Neural cell (in vitro differentiated cells): ENCODE measurements at regions not wholly inside any gene's neighbourhood (a gene's known extent, or its start where the extent isn't known, plus 50 kb on each side); places are given as distances from the start of the nearest gene placed in this dataset.

ENCODE experiments used
- H2AFZ ChIP-seq: fragments of 200-600, 300-800 bp; sonication (generic), shearing (Covaris generic); 2 replicates; pipeline ENCODE4 v1.6.0; 2014; ENCODE audit warnings: low read depth, mild to moderate bottlenecking, antibody characterized with exemption, low read length, moderate library complexity
- H3F3A ChIP-seq: fragments of 200-600 bp; shearing (Covaris generic); 2 replicates; pipeline ENCODE4 v1.6.1; 2016; ENCODE audit warnings: mild to moderate bottlenecking, moderate library complexity, mixed read lengths, antibody characterized with exemption, low read length; ENCODE audit not compliant: insufficient read depth, poor library complexity, severe bottlenecking
- H3K27ac ChIP-seq: fragments of 200-600, 300-800 bp; sonication (generic), shearing (Covaris generic); 2 replicates; pipeline ENCODE4 v1.5.1; 2014; ENCODE audit warnings: mild to moderate bottlenecking, low read length, moderate library complexity
- H3K27me3 ChIP-seq: fragments of 300-800, 200-600 bp; sonication (generic), shearing (Covaris generic); 2 replicates; pipeline ENCODE4 v1.6.0; 2014; ENCODE audit warnings: mild to moderate bottlenecking, low read depth, low read length, moderate library complexity; ENCODE audit not compliant: insufficient read depth
- H3K36me3 ChIP-seq: fragments of 300-800, 200-600 bp; sonication (generic), shearing (Covaris generic); 2 replicates; pipeline ENCODE4 v1.5.1; 2014; ENCODE audit warnings: mild to moderate bottlenecking, antibody characterized with exemption, low read length, moderate library complexity; ENCODE audit not compliant: insufficient read depth
- H3K4me2 ChIP-seq: fragments of 300-800, 200-600 bp; sonication (generic), shearing (Covaris generic); 2 replicates; pipeline ENCODE4 v1.6.0; 2014; ENCODE audit warnings: mild to moderate bottlenecking, low read length
- H3K4me3 ChIP-seq: fragments of 300-800, 200-600 bp; sonication (generic), shearing (Covaris generic); 2 replicates; pipeline ENCODE4 v1.5.1; 2014; ENCODE audit warnings: mild to moderate bottlenecking, low read length, moderate library complexity
- H3K79me2 ChIP-seq: fragments of 200-600 bp; shearing (Covaris generic); replicated peaks from 2 replicates; pipeline ENCODE4 v1.6.0; 2014; ENCODE audit warnings: mild to moderate bottlenecking, low read length, moderate library complexity; ENCODE audit not compliant: insufficient read depth
- H3K9ac ChIP-seq: fragments of 300-800, 200-600 bp; sonication (generic), shearing (Covaris generic); 2 replicates; pipeline ENCODE4 v1.6.1; 2016; ENCODE audit warnings: mild to moderate bottlenecking, low read length, mixed read lengths
- H3K9me2 ChIP-seq: fragments of 200-600 bp; shearing (Covaris generic); 2 replicates; pipeline ENCODE4 v1.6.1; 2016; ENCODE audit warnings: mild to moderate bottlenecking, low read length, mixed read lengths; ENCODE audit not compliant: insufficient read depth
- H3K9me3 ChIP-seq: fragments of 200-600, 300-800 bp; sonication (generic), shearing (Covaris generic); 2 replicates; pipeline ENCODE4 v1.6.1; 2016; ENCODE audit warnings: mild to moderate bottlenecking, mixed run types, low read length, moderate library complexity, mixed read lengths
- H4K20me1 ChIP-seq: fragments of 200-600 bp; shearing (Covaris generic); 2 replicates; pipeline ENCODE4 v1.6.1; 2016; ENCODE audit warnings: mild to moderate bottlenecking, mixed run types; ENCODE audit not compliant: insufficient read depth
- CTCF ChIP-seq: fragments of 450-650 bp; IDR thresholded peaks from 2 replicates; pipeline ENCODE4 v1.5.1; 2014; ENCODE audit warnings: antibody characterized with exemption, mild to moderate bottlenecking, moderate library complexity; ENCODE audit not compliant: poor library complexity, severe bottlenecking
- EP300 ChIP-seq: fragments of 450-650 bp; conservative IDR thresholded peaks from 2 replicates; pipeline ENCODE4 v1.6.1; 2014; ENCODE audit warnings: antibody characterized with exemption, mild to moderate bottlenecking, moderate library complexity; ENCODE audit not compliant: poor library complexity, severe bottlenecking
- EZH2 ChIP-seq: fragments of 200-600, 300-800 bp; shearing (Covaris generic), sonication (generic); IDR thresholded peaks from 2 replicates; pipeline ENCODE4 v1.6.1; 2014; ENCODE audit warnings: antibody characterized with exemption, low read length, borderline replicate concordance, mild to moderate bottlenecking; ENCODE audit not compliant: insufficient read depth, poor library complexity, severe bottlenecking
- MXI1 ChIP-seq: fragments of 450-650 bp; conservative IDR thresholded peaks from 2 replicates; pipeline ENCODE4 v1.6.1; 2014; ENCODE audit warnings: antibody characterized with exemption, mild to moderate bottlenecking; ENCODE audit not compliant: poor library complexity, severe bottlenecking
- POLR2AphosphoS5 ChIP-seq: IDR thresholded peaks from 2 replicates; pipeline ENCODE4 v1.6.1; 2012
- RAD21 ChIP-seq: fragments of 450-650 bp; conservative IDR thresholded peaks from 2 replicates; pipeline ENCODE4 v1.6.1; 2014; ENCODE audit warnings: antibody characterized with exemption, mild to moderate bottlenecking, moderate library complexity
- REST ChIP-seq: IDR thresholded peaks from 2 replicates; pipeline ENCODE4 v1.6.1; 2012; ENCODE audit warnings: borderline replicate concordance
- SMC3 ChIP-seq: fragments of 450-650 bp; conservative IDR thresholded peaks from 2 replicates; pipeline ENCODE4 v1.6.1; 2014; ENCODE audit warnings: antibody characterized with exemption, mild to moderate bottlenecking, moderate library complexity; ENCODE audit not compliant: poor library complexity
- TAF1 ChIP-seq: IDR thresholded peaks from 2 replicates; pipeline ENCODE4 v1.6.1; 2012; ENCODE audit warnings: low read depth

- TF ChIP-seq TAF1 (no peak), REST (no peak), MXI1 (no peak), EP300 (no peak), CTCF (no peak), EZH2 (no peak), RAD21 (no peak), SMC3 (no peak), POLR2AphosphoS5 (no peak)
- H2AFZ ChIP-seq: no peak overlapping the region
- H3K9ac ChIP-seq: no peak overlapping the region
- no peak overlapping the region for H3K4me3 ChIP-seq
- no peaks in the 10 kb centered on the region for H3K36me3 ChIP-seq
- H3K27me3 ChIP-seq: no peaks in the 10 kb centered on the region
- H3K9me2 ChIP-seq: no peaks in the 10 kb centered on the region
- H3F3A ChIP-seq: no peaks in the 10 kb centered on the region
- H3K79me2 ChIP-seq: no peaks in the 10 kb centered on the region
- no peaks in the 10 kb centered on the region for H3K9me3 ChIP-seq
- H3K4me2 ChIP-seq: no peak overlapping the region
- H4K20me1 ChIP-seq: no peaks in the 10 kb centered on the region
- H3K27ac ChIP-seq: no peak overlapping the region
Measured at GRCh38 chr5:40274568-40274967, 405.1 kb upstream of the PTGER4 start.

GRCh38 chr5:40273936-40274335, 405.8 kb upstream of the PTGER4 start:
- Histone ChIP-seq H3K79me2 (no peaks in the 10 kb centered on the region), H3K9me3 (no peaks in the 10 kb centered on the region), H3F3A (no peaks in the 10 kb centered on the region), H3K27ac (no peak overlapping the region), H2AFZ (no peak overlapping the region), H3K4me3 (no peak overlapping the region), H4K20me1 (no peaks in the 10 kb centered on the region), H3K4me2 (no peak overlapping the region), H3K36me3 (no peaks in the 10 kb centered on the region), H3K9ac (no peak overlapping the region), H3K27me3 (no peaks in the 10 kb centered on the region), H3K9me2 (no peaks in the 10 kb centered on the region)
- no peak for TF ChIP-seq EP300
- no peak for TF ChIP-seq CTCF
- TF ChIP-seq POLR2AphosphoS5: no peak
- TF ChIP-seq EZH2: no peak
- TF ChIP-seq SMC3: no peak
- TF ChIP-seq RAD21: no peak
- no peak for TF ChIP-seq TAF1
- no peak for TF ChIP-seq REST
- no peak for TF ChIP-seq MXI1
